GM21526 (cell line): ENCODE measurements at regions not wholly inside any gene's neighbourhood (a gene's known extent, or its start where the extent isn't known, plus 50 kb on each side); places are given as distances from the start of the nearest gene placed in this dataset.

Experiments
- ATAC-seq: cut with Tn5 transposase; IDR thresholded peaks from one replicate; pipeline ENCODE4 v1.9.1; 2021; ENCODE audit warnings: moderate library complexity; ENCODE audit not compliant: unreplicated experiment, low FRiP score

DNA sequence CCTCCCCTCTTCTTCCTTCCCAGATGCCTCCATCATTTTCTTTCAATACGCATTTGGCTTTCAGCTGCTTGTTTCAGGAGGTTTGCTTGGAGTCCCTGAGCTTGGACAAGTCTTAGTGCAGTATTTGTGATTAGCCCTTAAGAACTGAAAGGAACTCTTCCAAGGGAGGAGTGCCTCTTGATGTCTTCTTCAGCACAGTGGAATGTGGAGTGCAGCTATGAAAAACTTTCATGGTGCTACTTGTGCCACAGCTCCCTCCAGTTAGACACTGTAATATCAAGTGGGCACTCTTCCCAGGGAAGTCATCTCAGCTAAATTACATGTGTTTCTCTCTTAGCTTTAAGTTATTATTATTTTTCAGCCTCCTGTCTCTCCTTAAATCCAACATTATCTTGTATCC lies 173.1 kb downstream of the NECTIN3 start:
- ATAC-seq, result no peak

DNA sequence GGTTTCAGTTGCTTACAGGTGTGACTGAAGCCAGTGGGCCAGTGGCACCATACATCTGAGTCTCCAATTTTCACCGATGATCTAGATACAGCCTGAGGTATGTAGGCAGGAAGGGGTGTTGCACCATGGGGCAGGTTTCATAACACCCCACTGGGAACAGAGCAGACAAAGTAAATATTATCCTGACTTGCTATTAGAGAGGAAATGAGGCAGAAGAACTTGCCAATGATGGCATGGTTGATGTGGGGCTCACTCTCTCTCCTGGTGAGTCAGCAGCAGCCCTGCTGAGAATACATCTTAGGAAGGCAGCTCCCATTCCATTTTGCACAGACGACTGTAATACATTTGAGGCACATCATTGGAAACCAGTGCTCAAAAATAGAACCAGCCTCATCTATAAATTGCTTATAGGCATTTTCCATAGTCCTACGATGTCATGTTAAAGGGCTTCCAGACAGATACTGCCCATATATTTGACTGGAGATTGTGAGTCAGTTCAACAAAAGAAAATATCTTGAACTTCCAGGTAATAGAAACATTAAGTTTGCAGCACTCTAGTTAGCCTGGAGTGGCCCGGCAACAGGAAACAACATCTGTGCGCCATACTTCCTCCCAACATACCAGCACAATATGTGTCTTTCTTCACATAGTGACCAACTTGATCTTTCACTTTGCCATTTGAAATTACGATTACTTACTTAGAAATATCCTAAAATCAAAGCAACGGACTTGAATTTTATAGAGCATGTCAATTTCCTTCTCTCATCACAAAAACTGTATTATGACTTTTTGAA lies 175.5 kb downstream of the NECTIN3 start:
- ATAC-seq, result no peak

DNA sequence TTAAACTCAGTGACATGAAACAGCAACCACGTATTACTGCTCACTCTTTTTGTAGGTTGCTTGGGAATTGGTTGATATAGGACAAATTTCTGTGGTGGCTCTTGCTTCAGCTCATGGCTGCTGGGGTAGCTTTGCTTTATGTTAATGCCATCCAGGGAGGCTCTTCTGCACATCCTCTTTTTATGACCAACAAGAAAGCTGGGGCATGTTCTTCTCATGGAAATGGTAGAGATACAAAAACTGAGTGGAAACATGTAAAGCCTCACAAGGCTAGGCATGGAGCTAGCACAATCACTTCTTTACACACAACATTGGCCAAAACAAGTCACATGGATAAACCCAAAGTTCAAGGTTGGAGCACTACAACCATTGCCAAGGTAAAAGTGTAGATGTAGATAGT lies 176.8 kb downstream of the NECTIN3 start:
- ATAC-seq, result no peak

DNA sequence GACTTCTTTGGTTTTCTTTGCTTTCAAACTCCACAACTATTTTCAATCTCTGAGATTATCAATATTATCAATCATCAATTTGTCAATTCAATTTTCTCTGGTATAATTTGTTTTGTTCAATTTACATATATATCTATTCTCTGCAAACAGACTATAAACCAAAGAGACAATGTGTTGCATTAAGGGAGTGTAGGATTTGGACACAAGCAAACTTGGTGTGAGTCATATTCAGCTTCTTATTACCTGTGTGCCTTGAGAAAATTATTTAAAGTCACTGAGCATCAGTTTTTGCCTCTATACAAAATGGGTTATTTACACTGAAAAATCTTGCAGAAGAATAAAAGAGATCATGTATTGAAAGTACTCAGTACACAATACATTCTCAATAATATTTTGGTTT lies 177.8 kb downstream of the NECTIN3 start:
- ATAC-seq, result no peak

DNA sequence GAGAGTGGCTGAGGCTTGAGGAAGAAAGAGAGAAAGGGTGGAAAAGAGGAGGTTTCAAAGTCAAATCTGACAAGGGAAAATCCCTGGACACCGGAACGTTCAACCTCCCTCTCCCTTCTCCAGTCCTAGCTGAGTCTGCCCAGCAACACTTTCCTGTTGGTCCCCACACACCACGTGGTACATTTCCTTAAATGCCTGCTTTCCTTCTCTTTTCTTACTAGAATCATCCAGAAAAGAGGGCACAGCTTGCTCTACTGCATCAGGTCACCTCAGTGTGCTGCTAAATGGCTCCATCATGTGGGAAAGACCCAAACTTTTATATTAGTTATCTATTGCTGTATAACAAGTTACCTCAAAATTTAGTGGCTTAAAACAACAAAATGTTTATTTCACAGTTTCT lies 181.2 kb downstream of the NECTIN3 start:
- no peak for ATAC-seq

DNA sequence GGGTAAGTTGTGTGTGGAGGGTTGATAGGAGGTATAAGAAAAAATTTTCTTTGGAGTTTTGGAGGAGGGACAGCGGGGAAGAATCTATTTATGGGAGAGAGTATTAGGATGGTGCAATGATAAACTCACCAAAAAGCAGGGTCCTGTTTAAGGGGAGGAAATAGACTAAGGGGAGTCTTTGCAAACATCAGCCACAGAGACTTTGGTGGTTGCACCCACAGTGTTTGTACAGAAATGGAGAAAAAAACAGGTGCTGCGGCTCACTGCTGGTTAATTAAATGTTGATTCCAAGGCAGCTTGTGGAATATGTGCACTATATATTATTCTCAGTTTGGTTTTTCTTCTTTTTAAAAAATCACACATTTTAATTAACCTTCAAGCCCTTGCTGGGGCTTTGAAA lies 182.1 kb downstream of the NECTIN3 start:
- ATAC-seq, result no peak

DNA sequence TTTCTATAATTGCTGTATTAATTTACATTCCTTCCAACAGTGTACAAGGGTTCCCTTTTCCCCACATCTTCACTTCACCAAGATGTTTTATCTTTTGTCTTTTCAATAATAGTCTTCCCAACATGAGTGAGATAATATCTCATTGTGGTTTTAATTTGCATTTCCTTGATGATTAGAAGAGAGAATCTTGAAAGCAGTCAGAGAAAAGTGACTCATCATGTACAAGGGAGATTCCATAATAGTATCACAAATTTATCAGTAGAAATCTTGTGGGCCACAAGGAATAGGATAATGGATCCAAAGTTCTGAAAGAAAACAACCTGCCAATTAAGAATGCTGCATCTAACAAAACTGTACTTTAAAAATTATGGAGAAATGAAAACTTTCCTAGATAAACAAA lies 189.3 kb downstream of the NECTIN3 start:
- ATAC-seq, result no peak

DNA sequence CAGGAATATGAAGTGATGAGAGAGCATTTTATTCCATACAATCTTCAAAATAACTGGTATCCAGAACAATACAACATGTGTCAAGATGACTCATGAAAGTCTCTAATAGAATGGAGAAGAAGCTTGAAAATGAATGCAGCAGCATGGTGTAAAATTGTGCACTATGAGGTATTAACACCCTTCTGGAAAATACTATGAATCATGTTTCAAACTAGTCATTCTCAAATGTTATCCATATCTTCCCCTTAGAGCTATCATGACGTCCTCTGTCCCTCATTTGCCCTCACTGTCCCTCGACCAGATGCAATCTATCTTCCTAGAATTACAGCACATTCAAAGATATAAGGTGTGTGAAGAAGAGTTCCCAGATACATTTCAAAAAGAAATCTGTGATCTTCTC lies 198.2 kb downstream of the NECTIN3 start:
- ATAC-seq, result no peak

DNA sequence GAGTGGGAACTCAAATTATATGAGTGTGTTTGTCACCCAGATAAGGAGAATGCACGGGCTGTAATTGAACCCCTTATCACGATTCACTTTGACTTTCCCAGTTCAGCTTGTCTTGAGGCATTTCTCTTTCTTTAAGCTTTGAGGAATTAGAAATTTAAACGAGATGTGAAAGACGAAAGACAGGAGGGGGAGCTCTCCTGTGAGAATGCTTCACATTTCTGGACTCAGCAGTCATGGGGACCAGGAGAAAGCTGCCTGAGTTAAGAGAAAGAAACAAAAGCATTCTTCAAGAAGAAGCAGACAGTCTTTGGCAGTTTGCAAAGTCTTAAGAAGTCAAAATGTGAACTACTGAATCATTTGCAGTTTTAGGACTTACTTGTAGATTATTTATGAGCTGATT lies 205.6 kb downstream of the NECTIN3 start:
- no peak for ATAC-seq

DNA sequence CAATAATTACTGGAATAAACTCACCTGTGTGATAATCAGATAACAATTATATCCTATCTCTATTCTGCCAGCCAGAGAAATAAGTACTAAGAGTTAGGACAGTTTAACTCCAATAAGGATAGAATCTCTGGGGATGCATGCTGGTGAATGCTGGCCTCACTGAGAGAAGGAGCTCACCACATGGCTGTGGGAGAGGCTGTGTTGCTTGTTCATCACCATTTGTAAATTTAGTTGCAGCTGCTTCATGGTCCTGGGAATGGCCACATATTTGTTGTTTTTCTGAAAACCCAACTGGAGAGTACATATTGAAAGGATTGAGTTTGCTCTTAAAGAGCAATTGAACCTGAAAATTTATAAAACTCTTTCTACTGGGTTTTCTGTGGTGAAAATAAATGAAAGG lies 207.3 kb downstream of the NECTIN3 start:
- ATAC-seq, result no peak

DNA sequence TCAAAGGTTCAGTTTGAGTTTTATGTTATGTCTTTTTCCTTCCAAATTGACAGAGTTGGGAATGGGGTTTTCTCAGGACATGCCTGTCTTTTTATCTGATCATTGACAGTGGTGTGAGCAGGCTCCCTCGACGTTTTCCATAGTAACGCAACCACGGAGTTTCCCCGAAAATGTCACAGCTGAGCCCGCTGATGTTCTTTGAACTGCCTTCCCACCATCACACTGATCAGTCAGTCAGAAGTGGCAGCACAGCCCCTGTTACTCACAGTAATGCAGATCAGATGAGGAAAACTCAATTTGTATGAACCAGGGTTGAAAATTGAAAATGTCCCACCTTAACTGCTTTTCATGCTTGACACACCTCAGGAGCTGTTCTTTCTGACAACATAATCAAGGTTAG lies 210.4 kb downstream of the NECTIN3 start:
- ATAC-seq, result no peak

DNA sequence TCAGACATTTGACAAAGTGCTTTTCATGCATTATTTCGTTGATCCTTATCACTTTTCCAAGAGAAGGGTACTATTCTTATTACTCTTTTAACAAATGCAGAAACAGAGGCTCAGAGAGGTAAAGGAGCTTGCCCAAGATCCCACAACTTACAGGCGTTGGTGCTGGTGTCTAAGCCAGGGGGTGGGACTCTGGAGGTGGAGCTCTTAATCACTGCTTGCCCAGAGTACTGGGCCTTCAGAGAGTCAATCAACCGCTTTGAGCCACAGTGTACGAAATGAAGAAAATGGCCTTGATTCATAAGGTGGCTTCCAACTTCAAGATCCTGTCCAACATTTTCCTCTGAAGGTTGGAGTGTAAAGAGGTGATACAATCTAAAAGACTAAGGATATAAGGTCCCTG lies 211.5 kb downstream of the NECTIN3 start:
- ATAC-seq, result no peak

DNA sequence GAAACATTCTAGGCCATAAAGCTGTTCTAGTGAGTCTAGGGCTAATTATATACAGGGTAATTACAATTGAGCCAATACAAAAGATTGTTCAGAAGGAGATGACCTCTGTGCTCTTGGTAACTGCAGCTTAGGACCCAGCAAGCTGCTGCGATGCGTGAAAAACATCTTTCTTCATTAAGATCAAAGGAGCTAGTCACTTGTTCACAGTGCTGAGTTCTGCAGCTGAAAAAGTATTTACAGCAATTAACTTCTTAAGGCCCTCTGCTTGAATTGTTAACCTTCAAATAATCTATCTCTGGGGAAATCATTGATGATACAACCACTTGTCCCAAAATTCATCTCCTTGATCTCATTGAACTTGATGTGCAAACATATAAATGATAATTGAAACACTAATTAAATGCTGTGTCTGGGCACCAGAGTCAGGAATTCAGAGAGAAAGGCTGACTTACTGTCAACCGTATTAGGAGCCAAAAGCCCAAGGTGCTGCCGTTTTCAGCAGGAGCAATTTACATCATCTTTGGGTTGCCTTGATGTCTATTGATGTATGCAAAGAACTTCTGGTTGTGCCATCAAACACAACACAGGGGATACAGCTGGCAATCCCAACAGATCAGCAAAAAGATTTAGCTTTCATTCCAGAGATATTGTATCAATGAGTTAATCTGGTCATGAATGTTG lies 213.0 kb downstream of the NECTIN3 start:
- ATAC-seq, result no peak

DNA sequence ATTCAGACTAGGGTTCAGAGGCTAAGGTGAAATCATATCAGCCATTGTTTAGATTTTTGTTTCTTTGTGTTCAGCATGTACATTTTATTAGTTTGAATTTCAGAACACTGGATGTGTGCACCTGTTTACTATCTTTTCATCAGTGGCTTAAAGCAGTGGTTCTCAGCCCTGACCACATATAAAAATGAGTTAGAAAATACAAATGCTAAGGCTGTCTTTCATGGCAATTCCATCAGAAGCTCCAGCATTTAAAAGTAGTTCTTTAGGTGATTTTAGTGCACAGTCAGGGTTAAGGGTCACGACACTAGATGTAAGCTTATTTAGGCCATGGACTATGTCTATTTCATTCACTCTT lies 213.5 kb downstream of the NECTIN3 start:
- no peak for ATAC-seq

DNA sequence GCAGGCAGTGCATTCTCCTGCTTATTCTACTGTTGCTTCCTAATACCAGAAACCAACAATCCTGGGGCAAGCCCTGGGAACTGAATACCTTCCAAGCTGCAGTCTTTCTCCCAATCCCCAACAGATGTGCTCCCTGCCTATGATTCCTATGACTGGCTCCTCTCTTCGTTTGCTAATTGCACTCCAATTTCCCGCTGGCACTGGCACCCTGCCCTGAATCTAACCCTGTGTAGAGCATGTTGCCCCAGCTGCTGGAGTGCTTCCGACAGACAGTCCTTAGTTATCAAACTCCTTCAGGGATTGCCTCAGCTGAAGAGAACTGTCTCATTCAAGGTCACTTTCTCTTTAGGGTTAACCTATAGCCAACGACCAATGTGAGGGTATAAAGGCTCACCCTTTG lies 214.1 kb downstream of the NECTIN3 start:
- ATAC-seq, result no peak

DNA sequence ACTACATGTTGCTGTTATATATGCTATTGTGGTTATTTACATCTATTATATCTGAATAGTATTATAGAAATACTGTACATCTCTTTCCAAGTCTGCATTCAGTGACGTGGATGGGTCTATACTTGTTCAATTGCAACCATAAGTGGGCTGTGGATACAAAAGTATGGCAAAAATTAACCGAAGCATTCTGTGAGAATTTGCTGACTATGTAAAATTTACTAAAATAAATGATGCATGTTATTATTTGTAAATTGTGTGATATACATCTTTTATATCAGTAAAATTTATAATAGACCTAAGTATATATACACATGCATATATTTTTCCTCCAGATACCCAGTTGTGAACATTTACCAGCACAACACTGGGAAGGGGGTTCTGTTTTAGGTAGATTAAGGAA lies 215.1 kb downstream of the NECTIN3 start:
- no peak for ATAC-seq

DNA sequence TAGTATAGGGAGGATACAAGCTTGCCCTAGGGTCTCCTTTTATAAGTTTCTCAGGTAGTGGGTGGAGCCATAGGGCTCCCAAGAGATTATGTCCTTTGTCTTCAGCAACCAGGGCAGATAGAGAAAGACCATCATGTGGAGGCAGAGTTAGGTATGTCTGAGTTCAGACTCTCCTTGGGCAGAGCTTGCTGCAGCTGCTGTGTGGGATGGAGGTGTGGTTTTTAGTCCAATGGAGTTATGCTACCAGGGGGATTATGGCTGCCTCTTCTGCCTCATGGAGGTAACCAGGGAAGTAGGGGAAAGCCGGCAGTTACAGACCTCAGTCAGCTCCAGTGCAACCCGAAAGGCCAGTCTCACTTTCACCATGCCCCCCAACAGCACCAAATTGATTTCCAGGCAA lies 220.5 kb downstream of the NECTIN3 start:
- ATAC-seq, result no peak

DNA sequence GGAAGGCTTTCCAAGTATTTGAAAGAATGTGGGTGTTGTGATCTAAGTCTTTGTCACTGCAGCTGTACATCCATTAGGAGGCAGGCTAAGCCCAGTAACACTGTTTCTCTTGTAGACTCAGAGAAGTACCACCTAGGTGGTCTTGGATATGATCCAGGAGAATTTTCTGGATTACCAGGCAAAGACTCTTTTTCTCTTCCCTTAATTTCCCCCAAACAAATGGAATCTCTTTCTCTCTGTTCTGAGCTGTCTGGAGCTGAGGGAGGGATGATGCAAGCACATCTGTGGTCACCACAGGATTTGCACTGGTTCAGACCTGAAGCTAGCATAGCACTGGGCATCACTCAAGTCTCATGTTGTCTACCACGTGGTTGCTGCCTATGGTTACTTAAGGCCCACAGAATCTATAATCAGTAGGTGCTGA lies 227.6 kb downstream of the NECTIN3 start:
- no peak for ATAC-seq

DNA sequence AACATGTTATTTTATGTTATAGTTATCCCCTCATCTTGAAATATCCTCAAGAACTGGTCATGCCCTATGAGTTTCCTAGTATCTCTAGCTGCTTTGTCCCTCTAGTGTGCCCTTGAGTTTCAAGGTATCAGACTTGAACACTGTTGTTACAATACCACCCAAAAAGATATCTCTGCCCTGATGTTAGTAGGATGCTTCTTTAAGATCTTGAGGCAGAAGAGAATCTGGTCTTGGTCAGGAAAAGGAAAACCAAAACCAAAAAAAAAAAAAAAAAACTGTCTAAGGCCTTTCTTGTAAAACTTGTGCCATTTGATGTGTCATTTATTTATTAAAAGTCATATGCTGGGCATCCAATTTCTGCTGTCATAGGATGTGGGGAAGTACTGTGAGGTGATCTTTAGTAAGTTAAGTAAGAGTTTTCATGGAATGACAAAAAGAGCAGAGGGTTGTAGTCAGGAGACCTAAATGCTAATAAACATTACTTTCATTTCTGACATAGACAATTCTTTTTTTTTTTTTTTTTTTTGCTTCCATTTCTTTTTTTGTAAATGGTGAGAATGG lies 229.7 kb downstream of the NECTIN3 start:
- ATAC-seq, result no peak

DNA sequence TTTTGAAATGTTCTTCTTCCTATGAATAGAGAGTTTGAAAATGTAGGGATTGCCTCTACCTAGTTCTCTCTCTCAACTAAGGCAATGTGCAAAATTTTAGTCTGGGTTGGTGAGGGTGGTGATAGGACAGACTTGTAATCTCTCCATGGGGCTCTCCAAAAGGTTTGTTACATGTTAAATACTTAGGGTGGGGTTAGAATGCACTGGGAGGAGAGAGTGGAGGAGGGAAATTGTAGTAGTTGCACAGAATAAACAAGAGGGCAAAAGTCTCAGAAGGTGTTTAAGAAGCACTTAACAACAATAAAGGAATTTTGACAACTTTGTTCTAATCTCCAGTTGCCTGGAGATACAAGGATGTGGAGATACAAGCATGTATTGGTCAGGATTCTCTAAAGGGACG lies 230.4 kb downstream of the NECTIN3 start:
- ATAC-seq, result no peak

DNA sequence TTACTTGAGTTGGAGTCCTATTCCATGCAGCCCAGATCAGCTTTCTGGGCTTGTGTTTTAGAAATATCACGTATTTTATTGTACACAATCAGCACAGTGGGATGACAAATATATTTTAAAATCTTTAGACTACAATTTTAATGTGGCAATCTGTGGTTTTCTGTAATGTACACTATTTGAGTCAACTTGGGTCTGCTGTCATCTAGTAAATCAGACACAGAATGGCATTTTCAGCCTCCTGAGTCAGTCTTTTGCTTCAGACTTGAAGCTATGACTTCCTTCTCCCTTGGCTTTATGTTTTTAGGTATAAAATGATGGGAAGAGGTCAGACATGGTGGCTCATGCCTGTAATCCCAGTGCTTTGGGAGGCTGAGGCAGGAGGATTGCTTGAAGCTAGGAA lies 232.1 kb downstream of the NECTIN3 start:
- no peak for ATAC-seq

DNA sequence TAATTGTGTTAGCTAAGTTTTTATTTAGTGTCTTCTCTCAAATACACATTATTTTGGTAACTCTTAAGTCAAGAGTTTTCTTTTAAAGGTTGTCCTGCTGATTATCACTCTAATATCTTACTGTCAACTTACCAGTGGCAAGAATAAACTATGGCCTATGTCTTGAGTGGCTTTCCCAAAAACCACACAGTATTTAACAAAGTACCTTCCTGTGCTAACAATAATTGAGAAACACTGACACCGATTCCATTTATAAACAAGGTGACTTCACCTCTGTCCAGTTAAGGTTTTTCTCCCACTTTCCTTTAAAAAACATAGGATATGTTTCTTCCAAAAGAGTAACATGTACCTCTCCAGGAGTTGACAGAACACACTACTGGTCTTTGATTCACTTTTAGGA lies 234.3 kb upstream of the CD96 start:
- no peak for ATAC-seq
